Aorta (tissue), 5 donors: ENCODE measurements at regions not wholly inside any gene's neighbourhood (a gene's known extent, or its start where the extent isn't known, plus 50 kb on each side); places are given as distances from the start of the nearest gene placed in this dataset.

Experiments
- ATAC-seq: fragments of 200-7000 bp; cut with Tn5 transposase; one replicate; pipeline ENCODE4 v1.9.1; 2022; ENCODE audit warnings: moderate library complexity; ENCODE audit not compliant: low FRiP score
- DNase-seq, 2 donors: peaks; one replicate each; pipeline ENCODE4 v3.0.0-alpha.2; 2020
- H3K27ac ChIP-seq, 2 donors: one replicate each; pipeline ENCODE4 v1.5.1; 2013; ENCODE audit warnings: low read length in 2 of 2, mild to moderate bottlenecking in 2 of 2, moderate library complexity in 2 of 2, control low read depth in 1 of 2, inconsistent platforms in 1 of 2, low read depth in 1 of 2
- H3K27me3 ChIP-seq, 2 donors: one replicate each; pipeline ENCODE4 v1.6.1; 2013; ENCODE audit warnings: control low read depth in 1 of 2, low read length in 1 of 2, mild to moderate bottlenecking in 1 of 2, moderate library complexity in 1 of 2; ENCODE audit not compliant: insufficient read depth in 2 of 2, control insufficient read depth in 1 of 2
- H3K36me3 ChIP-seq, 2 donors: one replicate each; pipeline ENCODE4 v1.6.1; 2013; ENCODE audit warnings: control low read depth in 1 of 2, low read length in 1 of 2, mild to moderate bottlenecking in 1 of 2; ENCODE audit not compliant: insufficient read depth in 2 of 2, control insufficient read depth in 1 of 2
- H3K4me1 ChIP-seq, 2 donors: one replicate each; pipeline ENCODE4 v1.6.1; 2013; ENCODE audit warnings: low read length in 2 of 2, control low read depth in 1 of 2, mild to moderate bottlenecking in 1 of 2, moderate library complexity in 1 of 2; ENCODE audit not compliant: insufficient read depth in 2 of 2, control insufficient read depth in 1 of 2
- H3K4me3 ChIP-seq, 2 donors: one replicate each; pipeline ENCODE4 v1.5.1; 2013; ENCODE audit warnings: low read length in 2 of 2, control low read depth in 1 of 2, mild to moderate bottlenecking in 1 of 2
- H3K9me3 ChIP-seq: one replicate; pipeline ENCODE4 v1.6.1; 2013; ENCODE audit warnings: mild to moderate bottlenecking, low read length; ENCODE audit not compliant: control insufficient read depth
- WGBS, 2 donors: extraction: QIAGEN DNeasy Blood & Tissue Kit; methylation state at CpG; one replicate each; pipeline ENCODE4 v1.1.7; 2013; 5-methylcytosine and 5-hydroxymethylcytosine counted together
- intact Hi-C, 2 donors: fragments of 100-400 bp; cut with DNase I; formaldehyde crosslinking; loops; one replicate each; pipeline versions ENCODE4 v1.14.2 to v1.15.0; 2022
- donor health status: healthy with polysubstance abuse.
- donor health status: Bipolar disorder and iron deficiency.
- donor health status: DM: no; HTN: no; CAD: no.
- donor health status: DM: no; HTN: no; CAD: no.
- donor health status: DM: yes; HTN: yes; CAD: no.

GRCh38 chr3:168205451-168205850, 109.7 kb upstream of the GOLIM4 start:
- no peak overlapping the region for H3K27ac ChIP-seq
- H3K9me3 ChIP-seq, result no peaks in the 10 kb centered on the region
- no peaks in the 10 kb centered on the region for H3K36me3 ChIP-seq
- ATAC-seq (no peak), DNase-seq (no peak)
- WGBS, 2 donors, result 79 to 90% methylated on average over 4 of the region's 4 CpGs
- no peaks in the 10 kb centered on the region for H3K27me3 ChIP-seq
- intact Hi-C loops, result loop anchor here in 1 of 2 donors (10.0 kb wide), 1 partner anchor 409 kb away; no protein-coding TSS in a partner anchor
- no peak overlapping the region for H3K4me3 ChIP-seq
- H3K4me1 ChIP-seq, result no peaks in the 10 kb centered on the region

- intact Hi-C loops, result no loop called here
- no peak for DNase-seq
- no peaks in the 10 kb centered on the region for H3K4me1 ChIP-seq
- H3K9me3 ChIP-seq, result no peaks in the 10 kb centered on the region
- no peak for ATAC-seq
- no peaks in the 10 kb centered on the region for H3K27me3 ChIP-seq
- no peaks in the 10 kb centered on the region for H3K36me3 ChIP-seq
- no peak overlapping the region for H3K4me3 ChIP-seq
- 63 to 67% methylated on average over 3 of the region's 3 CpGs for WGBS, 2 donors
- no peak overlapping the region for H3K27ac ChIP-seq
Observed at GRCh38 chr3:168197162-168197561, 101.4 kb upstream of the GOLIM4 start.

DNA sequence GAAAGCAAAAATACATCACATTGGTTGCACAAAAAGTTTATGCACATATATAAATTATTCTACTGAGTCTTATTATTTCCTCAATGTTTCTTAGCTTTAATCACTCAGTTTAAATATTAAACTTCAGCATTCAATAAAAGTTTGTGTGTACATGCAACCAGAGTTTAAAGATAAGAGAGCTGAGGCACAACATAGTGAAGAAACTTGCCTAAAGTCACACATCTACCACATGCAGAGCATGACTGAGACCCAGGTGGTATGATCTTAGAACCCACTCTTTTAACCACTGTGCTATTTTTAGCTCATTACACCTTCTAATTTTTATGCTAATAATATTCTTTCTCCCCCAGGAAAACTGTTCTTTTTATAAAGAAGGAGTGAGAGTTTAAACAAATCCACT, 96.1 kb upstream of the GOLIM4 start:
- H3K9me3 ChIP-seq, result no peaks in the 10 kb centered on the region
- H3K4me1 ChIP-seq, result no peaks in the 10 kb centered on the region
- H3K27ac ChIP-seq, result no peak overlapping the region
- no peaks in the 10 kb centered on the region for H3K36me3 ChIP-seq
- H3K27me3 ChIP-seq, result no peaks in the 10 kb centered on the region
- no peak overlapping the region for H3K4me3 ChIP-seq
- intact Hi-C loops, result no loop called here
- ATAC-seq (no peak), DNase-seq (no peak)

- H3K27me3 ChIP-seq, result no peaks in the 10 kb centered on the region
- intact Hi-C loops, result no loop called here
- H3K27ac ChIP-seq, result no peak overlapping the region
- ATAC-seq (no peak), DNase-seq (no peak)
- H3K9me3 ChIP-seq, result no peaks in the 10 kb centered on the region
- H3K4me3 ChIP-seq, result no peak overlapping the region
- H3K4me1 ChIP-seq, result no peaks in the 10 kb centered on the region
- WGBS, 2 donors, result 85 to 86% methylated on average over 3 of the region's 3 CpGs
- H3K36me3 ChIP-seq, result no peaks in the 10 kb centered on the region
Observed at GRCh38 chr3:168187233-168187632, 91.5 kb upstream of the GOLIM4 start.

DNA sequence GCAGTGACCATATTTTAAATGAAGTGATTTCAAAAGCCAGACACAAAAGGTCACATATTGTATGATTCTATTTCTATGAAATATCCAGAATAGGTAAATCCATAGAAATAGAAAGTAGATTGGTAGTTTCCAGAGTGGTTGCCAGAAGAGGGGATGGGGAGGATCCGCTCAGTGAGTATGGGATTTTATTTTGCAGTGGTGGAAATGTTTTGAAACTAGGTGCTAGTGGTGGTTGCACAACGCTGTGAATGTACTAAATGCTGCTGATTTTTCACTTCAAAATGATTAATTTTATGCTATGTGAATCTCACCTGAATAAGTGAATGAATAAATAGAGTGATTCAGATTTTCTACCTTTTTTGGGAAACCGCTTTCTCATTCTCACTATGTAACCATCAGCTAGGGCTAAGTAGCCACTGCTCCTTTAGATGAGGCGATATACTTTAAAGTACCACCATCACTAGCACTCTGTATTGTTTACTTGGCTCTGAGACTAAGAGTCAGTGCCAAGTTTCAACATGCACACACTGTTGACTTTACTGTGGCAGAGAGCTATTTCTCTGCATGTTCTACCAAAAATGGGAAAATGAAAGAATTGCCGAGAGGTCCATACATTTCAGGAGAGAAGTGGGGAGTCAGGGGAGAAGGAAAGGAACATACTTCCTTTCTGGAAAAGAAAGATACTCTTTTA, 90.7 kb upstream of the GOLIM4 start:
- H3K4me3 ChIP-seq, result no peak overlapping the region
- ATAC-seq, result no peak
- 53 to 59% methylated on average over 5 of the region's 5 CpGs for WGBS, 2 donors
- DNase-seq, result no peak
- intact Hi-C loops, result no loop called here
- no peaks in the 10 kb centered on the region for H3K36me3 ChIP-seq
- no peaks in the 10 kb centered on the region for H3K27me3 ChIP-seq
- H3K27ac ChIP-seq, result no peak overlapping the region
- no peaks in the 10 kb centered on the region for H3K9me3 ChIP-seq
- H3K4me1 ChIP-seq, result no peaks in the 10 kb centered on the region

GRCh38 chr3:168183774-168184173, 88.0 kb upstream of the GOLIM4 start:
- no peaks in the 10 kb centered on the region for H3K4me1 ChIP-seq
- intact Hi-C loops, result no loop called here
- WGBS, 2 donors, result 68 to 69% methylated on average over 1 of the region's 1 CpG
- no peak overlapping the region for H3K27ac ChIP-seq
- ATAC-seq (no peak), DNase-seq (no peak)
- H3K4me3 ChIP-seq, result no peak overlapping the region
- H3K36me3 ChIP-seq, result no peaks in the 10 kb centered on the region
- H3K27me3 ChIP-seq, result no peaks in the 10 kb centered on the region
- H3K9me3 ChIP-seq, result no peaks in the 10 kb centered on the region

GRCh38 chr3:168168743-168169142, 73.0 kb upstream of the GOLIM4 start:
- peaks cover 2% of the 10 kb centered on the region for H3K9me3 ChIP-seq
- no peaks in the 10 kb centered on the region for H3K27me3 ChIP-seq
- DNase-seq (no peak), ATAC-seq (no peak)
- intact Hi-C loops, result no loop called here
- WGBS, 2 donors, result 69 to 76% methylated on average over 3 of the region's 3 CpGs
- H3K36me3 ChIP-seq, result no peaks in the 10 kb centered on the region
- H3K27ac ChIP-seq, result no peak overlapping the region
- no peak overlapping the region for H3K4me3 ChIP-seq
- no peaks in the 10 kb centered on the region for H3K4me1 ChIP-seq

DNA sequence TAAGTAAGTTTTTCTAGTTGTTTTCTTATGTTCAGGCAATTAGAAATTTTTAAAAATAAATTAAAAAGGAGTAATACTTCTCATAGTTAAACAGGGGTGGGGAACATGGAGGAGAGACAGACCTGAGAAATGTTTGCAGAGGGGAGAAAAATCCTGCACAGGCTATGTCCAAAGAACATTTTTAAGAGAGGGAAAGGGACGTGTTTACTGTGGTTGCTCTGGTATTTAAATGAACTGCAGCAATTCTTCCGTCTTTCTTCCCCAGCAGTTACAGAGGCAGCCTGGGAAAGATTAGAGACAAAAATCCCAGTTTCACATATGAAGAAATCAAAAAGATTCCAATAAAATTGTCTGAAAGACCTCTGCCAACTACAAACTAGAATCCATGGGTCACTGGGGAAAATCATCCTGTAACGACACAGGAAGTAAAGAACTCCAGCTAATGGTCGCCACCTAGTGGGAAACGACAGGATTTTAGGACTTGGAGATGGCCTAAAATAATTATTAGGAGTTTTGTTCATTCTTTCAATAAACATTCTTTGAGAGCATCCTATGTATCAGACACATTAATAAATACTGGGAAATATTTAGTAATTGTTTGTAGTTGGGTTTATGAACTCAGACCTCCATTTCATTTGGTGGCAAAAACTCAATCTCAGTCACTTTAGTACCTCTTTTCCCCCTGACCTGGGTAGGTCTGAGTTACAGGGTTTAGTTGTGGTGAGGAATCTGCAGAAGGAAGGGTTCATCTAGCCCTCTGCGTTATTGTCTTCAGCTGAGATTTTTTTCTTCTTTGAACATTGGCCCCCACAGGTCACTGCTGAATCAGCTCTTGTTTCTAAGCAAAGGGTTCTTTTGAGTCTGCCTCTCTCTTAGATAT, 69.9 kb upstream of the GOLIM4 start:
- peak in 1 of 2 donors; percentile 56 for DNase-seq
- no peak overlapping the region for H3K4me3 ChIP-seq
- peak; percentile 84 for ATAC-seq

DNA sequence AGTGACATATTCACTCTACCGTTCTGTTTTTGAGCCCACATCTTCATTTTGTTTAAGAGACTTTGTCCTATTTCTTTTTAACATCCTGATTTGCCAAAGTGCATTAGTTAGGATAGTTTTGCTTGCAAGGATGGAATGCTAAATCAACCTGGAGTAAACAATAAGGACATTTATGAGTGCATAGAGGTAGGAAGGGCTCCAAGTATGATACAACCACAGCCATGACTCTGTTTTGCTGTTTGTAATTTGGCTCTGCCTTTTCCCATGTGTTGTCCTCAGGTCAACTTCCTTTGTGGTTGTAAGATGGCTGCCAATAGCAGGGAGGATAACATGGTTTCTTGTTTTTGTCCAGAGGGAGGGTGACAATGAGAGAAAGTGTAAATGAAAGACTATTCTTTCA, 66.4 kb upstream of the GOLIM4 start:
- DNase-seq, result no peak
- no peaks in the 10 kb centered on the region for H3K36me3 ChIP-seq
- H3K4me1 ChIP-seq, result no peaks in the 10 kb centered on the region
- no peaks in the 10 kb centered on the region for H3K27me3 ChIP-seq
- 51% methylated on average over 1 of the region's 1 CpG for WGBS, 2 donors
- ATAC-seq, result no peak
- intact Hi-C loops, result no loop called here
- no peaks in the 10 kb centered on the region for H3K9me3 ChIP-seq
- no peak overlapping the region for H3K27ac ChIP-seq
- H3K4me3 ChIP-seq, result no peak overlapping the region

More for the DNA sequence above, 69.9 kb upstream of the GOLIM4 start:
- 4% methylated on average over 6 of the region's 6 CpGs for WGBS, 2 donors
- Histone ChIP-seq H3K27me3 (no peaks in the 10 kb centered on the region), H3K4me1 (no peaks in the 10 kb centered on the region), H3K27ac (no peak overlapping the region), H3K9me3 (no peaks in the 10 kb centered on the region), H3K36me3 (no peaks in the 10 kb centered on the region)
- intact Hi-C loops, result loop anchor here (1.0 to 2.0 kb wide), 2 partner anchors 118 to 119 kb away; no protein-coding TSS in a partner anchor
